Mesendoderm (in vitro differentiated cells): ENCODE measurements at regions not wholly inside any gene's neighbourhood (a gene's known extent, or its start where the extent isn't known, plus 50 kb on each side); places are given as distances from the start of the nearest gene placed in this dataset.

Experiments
- DNase-seq: peaks from one replicate; pipeline ENCODE4 v3.0.0; 2013
- H2AK5ac ChIP-seq: 2 replicates; pipeline ENCODE4 v1.6.1; 2013; ENCODE audit warnings: low read length, inconsistent platforms
- H2BK120ac ChIP-seq: 2 replicates; pipeline ENCODE4 v1.6.1; 2013; ENCODE audit warnings: low read depth, mild to moderate bottlenecking, low read length, moderate library complexity, mixed read lengths
- H2BK15ac ChIP-seq: replicated peaks from 2 replicates; pipeline ENCODE4 v1.6.1; 2013; ENCODE audit warnings: low read depth, mild to moderate bottlenecking, moderate library complexity
- H2BK5ac ChIP-seq: 2 replicates; pipeline ENCODE4 v1.6.1; 2013; ENCODE audit warnings: low read length, inconsistent platforms
- H3K18ac ChIP-seq: 2 replicates; pipeline ENCODE4 v1.6.1; 2013; ENCODE audit warnings: mild to moderate bottlenecking, low read length, mixed read lengths
- H3K23ac ChIP-seq: one replicate; pipeline ENCODE4 v1.6.1; 2013; ENCODE audit warnings: low read length
- H3K27ac ChIP-seq: 2 replicates; pipeline ENCODE4 v1.5.1; 2013; ENCODE audit warnings: low read depth, mild to moderate bottlenecking, inconsistent platforms, low read length, moderate library complexity
- H3K27me3 ChIP-seq: 2 replicates; pipeline ENCODE4 v1.6.1; 2013; ENCODE audit warnings: low read length, control low read depth, mild to moderate bottlenecking, inconsistent platforms; ENCODE audit not compliant: insufficient read depth, poor library complexity
- H3K36me3 ChIP-seq: 2 replicates; pipeline ENCODE4 v1.6.1; 2013; ENCODE audit warnings: low read length, inconsistent platforms; ENCODE audit not compliant: control insufficient read depth, insufficient read depth
- H3K4ac ChIP-seq: one replicate; pipeline ENCODE4 v1.6.1; 2013; ENCODE audit warnings: low read depth, mild to moderate bottlenecking, low read length, moderate library complexity
- H3K4me1 ChIP-seq: 2 replicates; pipeline ENCODE4 v1.6.1; 2013; ENCODE audit warnings: low read depth, low read length, inconsistent platforms; ENCODE audit not compliant: control insufficient read depth
- H3K4me2 ChIP-seq: 2 replicates; pipeline ENCODE4 v1.6.1; 2013; ENCODE audit warnings: low read length
- H3K4me3 ChIP-seq: 2 replicates; pipeline ENCODE4 v1.5.1; 2013; ENCODE audit warnings: mild to moderate bottlenecking, low read length
- H3K56ac ChIP-seq: one replicate; pipeline ENCODE4 v1.6.1; 2013; ENCODE audit warnings: low read length
- H3K79me1 ChIP-seq: 2 replicates; pipeline ENCODE4 v1.6.1; 2013; ENCODE audit warnings: low read length, inconsistent platforms
- H3K79me2 ChIP-seq: 2 replicates; pipeline ENCODE4 v1.6.1; 2013; ENCODE audit warnings: mild to moderate bottlenecking, low read length; ENCODE audit not compliant: control insufficient read depth, insufficient read depth
- H3K9ac ChIP-seq: 2 replicates; pipeline ENCODE4 v1.6.1; 2013; ENCODE audit warnings: low read length, inconsistent platforms
- H4K5ac ChIP-seq: one replicate; pipeline ENCODE4 v1.6.1; 2013; ENCODE audit warnings: low read length
- H4K8ac ChIP-seq: one replicate; pipeline ENCODE4 v1.6.1; 2013; ENCODE audit warnings: low read depth, mild to moderate bottlenecking, control low read depth, low read length, moderate library complexity
- WGBS: extraction: QIAGEN DNeasy Blood & Tissue Kit; methylation state at CpG from one replicate; pipeline ENCODE4 v1.1.7; 2013; ENCODE audit warnings: low lambda C conversion rate, missing lambda C conversion rate; ENCODE audit not compliant: insufficient coverage; ENCODE audit errors: extremely low coverage; 5-methylcytosine and 5-hydroxymethylcytosine counted together

GRCh38 chr16:63896383-63897109 lies 1225.3 kb downstream of the CDH11 start:
- DNase-seq = no peak
- no peak overlapping the region for H3K56ac ChIP-seq
- H4K8ac ChIP-seq = no peak overlapping the region
- H3K4me1 ChIP-seq = no peaks in the 10 kb centered on the region
- no peak overlapping the region for H3K4me2 ChIP-seq
- no peak overlapping the region for H3K27ac ChIP-seq
- no peaks in the 10 kb centered on the region for H3K27me3 ChIP-seq
- no peaks in the 10 kb centered on the region for H3K79me1 ChIP-seq
- no peak overlapping the region for H3K18ac ChIP-seq
- no peak overlapping the region for H2BK5ac ChIP-seq
- no peaks in the 10 kb centered on the region for H3K79me2 ChIP-seq
- H3K4ac ChIP-seq = no peak overlapping the region
- H4K5ac ChIP-seq = no peak overlapping the region
- WGBS = no CpG with 5 or more reads among the region's 2 CpGs
- no peak overlapping the region for H2BK15ac ChIP-seq
- no peaks in the 10 kb centered on the region for H3K36me3 ChIP-seq
- no peak overlapping the region for H3K4me3 ChIP-seq
- H2AK5ac ChIP-seq = no peak overlapping the region
- H3K9ac ChIP-seq = no peak overlapping the region
- no peak overlapping the region for H2BK120ac ChIP-seq
- no peak overlapping the region for H3K23ac ChIP-seq

- no peak overlapping the region for H3K4me3 ChIP-seq
- H2BK5ac ChIP-seq = no peak overlapping the region
- H3K4ac ChIP-seq = no peak overlapping the region
- no peaks in the 10 kb centered on the region for H3K27me3 ChIP-seq
- H3K23ac ChIP-seq = no peak overlapping the region
- no peak for DNase-seq
- H2BK15ac ChIP-seq = no peak overlapping the region
- H4K5ac ChIP-seq = no peak overlapping the region
- H3K9ac ChIP-seq = no peak overlapping the region
- H3K18ac ChIP-seq = no peak overlapping the region
- H4K8ac ChIP-seq = no peak overlapping the region
- H2BK120ac ChIP-seq = no peak overlapping the region
- no peak overlapping the region for H3K27ac ChIP-seq
- no peaks in the 10 kb centered on the region for H3K79me1 ChIP-seq
- H3K36me3 ChIP-seq = no peaks in the 10 kb centered on the region
- H3K4me1 ChIP-seq = no peaks in the 10 kb centered on the region
- H3K56ac ChIP-seq = no peak overlapping the region
- H3K79me2 ChIP-seq = no peaks in the 10 kb centered on the region
- no peak overlapping the region for H2AK5ac ChIP-seq
- no peak overlapping the region for H3K4me2 ChIP-seq
These were observed 1231.1 kb downstream of the CDH11 start for GRCh38 chr16:63890723-63891122.

DNA sequence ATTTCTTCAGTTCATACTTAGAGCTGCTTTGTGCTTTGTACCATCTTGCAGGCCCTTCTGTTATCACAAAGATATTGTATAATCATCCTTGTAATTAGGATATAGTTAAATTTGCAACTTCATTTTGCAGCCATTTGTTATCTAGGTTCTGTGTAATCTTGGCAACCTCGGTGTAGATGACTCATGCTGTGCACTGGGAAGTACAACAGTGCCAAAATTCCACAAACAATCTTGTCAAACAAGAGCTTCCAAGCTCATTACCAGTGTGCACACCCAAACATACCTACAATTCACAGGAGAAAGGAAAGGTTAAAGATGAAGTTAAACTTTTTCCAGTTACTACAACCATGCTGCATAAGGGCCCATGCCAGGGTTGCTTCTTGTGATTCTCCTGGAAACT lies 1231.8 kb downstream of the CDH11 start:
- Histone ChIP-seq H4K5ac (no peak overlapping the region), H3K4me3 (no peak overlapping the region), H3K27ac (no peak overlapping the region), H4K8ac (no peak overlapping the region), H3K79me1 (no peaks in the 10 kb centered on the region), H3K4me2 (no peak overlapping the region), H2BK120ac (no peak overlapping the region), H3K9ac (no peak overlapping the region), H3K4me1 (no peaks in the 10 kb centered on the region), H3K23ac (no peak overlapping the region), H3K4ac (no peak overlapping the region), H2BK5ac (no peak overlapping the region), H3K27me3 (no peaks in the 10 kb centered on the region), H2AK5ac (no peak overlapping the region), H3K36me3 (no peaks in the 10 kb centered on the region), H3K79me2 (no peaks in the 10 kb centered on the region), H2BK15ac (no peak overlapping the region), H3K18ac (no peak overlapping the region), H3K56ac (no peak overlapping the region)
- WGBS = no CpG with 5 or more reads among the region's 1 CpG
- DNase-seq = no peak

GRCh38 chr16:63883091-63883490 lies 1238.8 kb downstream of the CDH11 start:
- no peak overlapping the region for H3K23ac ChIP-seq
- H3K4ac ChIP-seq = no peak overlapping the region
- H4K8ac ChIP-seq = no peak overlapping the region
- H3K4me1 ChIP-seq = no peaks in the 10 kb centered on the region
- H3K56ac ChIP-seq = no peak overlapping the region
- H3K27ac ChIP-seq = no peak overlapping the region
- H3K79me2 ChIP-seq = no peaks in the 10 kb centered on the region
- H2BK15ac ChIP-seq = no peak overlapping the region
- no peaks in the 10 kb centered on the region for H3K36me3 ChIP-seq
- H2AK5ac ChIP-seq = no peak overlapping the region
- no peak overlapping the region for H3K9ac ChIP-seq
- H2BK5ac ChIP-seq = no peak overlapping the region
- no peaks in the 10 kb centered on the region for H3K79me1 ChIP-seq
- H4K5ac ChIP-seq = no peak overlapping the region
- H3K18ac ChIP-seq = no peak overlapping the region
- H3K27me3 ChIP-seq = no peaks in the 10 kb centered on the region
- H3K4me3 ChIP-seq = no peak overlapping the region
- H3K4me2 ChIP-seq = no peak overlapping the region
- H2BK120ac ChIP-seq = no peak overlapping the region
- DNase-seq = no peak

DNA sequence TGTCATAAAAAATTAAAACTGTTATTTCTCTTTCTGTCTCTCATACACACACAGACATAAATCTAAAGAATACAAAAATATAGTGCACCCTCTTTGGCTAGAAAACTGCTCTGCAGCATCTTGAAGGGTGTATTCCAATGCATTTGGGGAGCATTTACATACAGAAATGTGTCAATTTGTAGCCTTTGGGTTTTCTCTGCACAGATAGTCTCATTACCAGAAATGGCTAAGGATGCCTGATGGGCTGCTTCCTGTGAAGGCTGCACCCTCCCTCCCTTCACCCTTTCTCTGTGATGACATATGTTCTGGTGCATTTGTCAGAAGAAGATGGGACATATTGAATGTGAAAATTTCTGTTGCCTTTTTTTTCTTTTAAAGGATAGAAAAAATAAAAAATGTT lies 1239.3 kb downstream of the CDH11 start:
- Histone ChIP-seq H3K18ac (no peak overlapping the region), H3K79me2 (no peaks in the 10 kb centered on the region), H3K4me1 (no peaks in the 10 kb centered on the region), H3K79me1 (no peaks in the 10 kb centered on the region), H2AK5ac (no peak overlapping the region), H3K4me3 (no peak overlapping the region), H2BK15ac (no peak overlapping the region), H3K27ac (no peak overlapping the region), H3K36me3 (no peaks in the 10 kb centered on the region), H3K27me3 (no peaks in the 10 kb centered on the region), H2BK120ac (no peak overlapping the region), H3K56ac (no peak overlapping the region), H4K8ac (no peak overlapping the region), H2BK5ac (no peak overlapping the region), H3K4ac (no peak overlapping the region), H4K5ac (no peak overlapping the region), H3K23ac (no peak overlapping the region), H3K4me2 (no peak overlapping the region), H3K9ac (no peak overlapping the region)
- no peak for DNase-seq

- H3K4me2 ChIP-seq = no peak overlapping the region
- H2BK15ac ChIP-seq = no peak overlapping the region
- H3K4me3 ChIP-seq = no peak overlapping the region
- H3K18ac ChIP-seq = no peak overlapping the region
- H4K5ac ChIP-seq = no peak overlapping the region
- DNase-seq = no peak
- H3K4me1 ChIP-seq = no peaks in the 10 kb centered on the region
- H3K23ac ChIP-seq = no peak overlapping the region
- no peaks in the 10 kb centered on the region for H3K36me3 ChIP-seq
- no peak overlapping the region for H2BK120ac ChIP-seq
- H3K4ac ChIP-seq = no peak overlapping the region
- H3K79me1 ChIP-seq = no peaks in the 10 kb centered on the region
- no peak overlapping the region for H3K56ac ChIP-seq
- H4K8ac ChIP-seq = no peak overlapping the region
- no CpG with 5 or more reads among the region's 2 CpGs for WGBS
- H3K79me2 ChIP-seq = no peaks in the 10 kb centered on the region
- H2AK5ac ChIP-seq = no peak overlapping the region
- H3K27ac ChIP-seq = no peak overlapping the region
- no peak overlapping the region for H3K9ac ChIP-seq
- no peaks in the 10 kb centered on the region for H3K27me3 ChIP-seq
- no peak overlapping the region for H2BK5ac ChIP-seq
These were observed 1240.9 kb downstream of the CDH11 start for GRCh38 chr16:63880948-63881347.
